Osteocyte (in vitro differentiated cells): ENCODE measurements at regions not wholly inside any gene's neighbourhood (a gene's known extent, or its start where the extent isn't known, plus 50 kb on each side); places are given as distances from the start of the nearest gene placed in this dataset.

Experiments used
- DNase-seq: peaks from one replicate; pipeline ENCODE4 v3.0.0; 2021; ENCODE audit warnings: mixed read lengths; ENCODE audit not compliant: unreplicated experiment; ENCODE audit errors: extremely low spot score
- H3K27ac Mint-ChIP-seq: one replicate; pipeline ENCODE4 v1.8.0; 2021; ENCODE audit warnings: mild to moderate bottlenecking, mixed read lengths; ENCODE audit not compliant: unreplicated experiment
- H3K27me3 Mint-ChIP-seq: one replicate; pipeline ENCODE4 v1.8.0; 2021; ENCODE audit warnings: mixed read lengths; ENCODE audit not compliant: unreplicated experiment
- H3K36me3 Mint-ChIP-seq: one replicate; pipeline ENCODE4 v1.8.0; 2021; ENCODE audit warnings: mixed read lengths; ENCODE audit not compliant: unreplicated experiment
- H3K4me1 Mint-ChIP-seq: one replicate; pipeline ENCODE4 v1.8.0; 2021; ENCODE audit warnings: mixed read lengths; ENCODE audit not compliant: unreplicated experiment
- H3K4me3 Mint-ChIP-seq: one replicate; pipeline ENCODE4 v1.8.0; 2021; ENCODE audit warnings: mild to moderate bottlenecking, moderate library complexity, mixed read lengths; ENCODE audit not compliant: unreplicated experiment
- H3K9me3 Mint-ChIP-seq: one replicate; pipeline ENCODE4 v1.8.0; 2021; ENCODE audit warnings: mixed read lengths; ENCODE audit not compliant: unreplicated experiment
- CTCF ChIP-seq: fragments of 200-600 bp; sonication (generic); IDR thresholded peaks from 2 replicates; pipeline ENCODE4 v1.5.0; 2021; ENCODE audit warnings: antibody characterized with exemption, mild to moderate bottlenecking, moderate library complexity

- Mint-ChIP-seq H3K27ac (no peak overlapping the region), H3K9me3 (no peaks in the 10 kb centered on the region), H3K4me3 (no peak overlapping the region), H3K27me3 (peaks cover 27% of the 10 kb centered on the region), H3K36me3 (peaks cover 2% of the 10 kb centered on the region), H3K4me1 (peaks cover 14% of the 10 kb centered on the region)
- peak; percentile 77 for DNase-seq
- no peak for TF ChIP-seq CTCF
Observed at GRCh38 chr9:87813119-87813463, 69.6 kb upstream of the SPATA31E1 start.

- no peak for DNase-seq
- no peak overlapping the region for H3K4me3 Mint-ChIP-seq
- H3K27ac Mint-ChIP-seq = no peak overlapping the region
- no peak for TF ChIP-seq CTCF
- H3K4me1 Mint-ChIP-seq = peaks cover 19% of the 10 kb centered on the region
- no peaks in the 10 kb centered on the region for H3K9me3 Mint-ChIP-seq
- H3K27me3 Mint-ChIP-seq = peaks cover 27% of the 10 kb centered on the region
- peaks cover 2% of the 10 kb centered on the region for H3K36me3 Mint-ChIP-seq
Observed at GRCh38 chr9:87816036-87816435, 66.6 kb upstream of the SPATA31E1 start.

- DNase-seq = no peak
- Mint-ChIP-seq H3K27ac (no peak overlapping the region), H3K36me3 (peaks cover 2% of the 10 kb centered on the region), H3K9me3 (no peaks in the 10 kb centered on the region), H3K4me1 (peaks cover 10% of the 10 kb centered on the region), H3K27me3 (peaks cover 42% of the 10 kb centered on the region), H3K4me3 (no peak overlapping the region)
- no peak for TF ChIP-seq CTCF
Observed at GRCh38 chr9:87818308-87818707, 64.4 kb upstream of the SPATA31E1 start.

- TF ChIP-seq CTCF = no peak
- no peak overlapping the region for H3K27ac Mint-ChIP-seq
- H3K4me1 Mint-ChIP-seq = peaks cover 1% of the 10 kb centered on the region
- DNase-seq = peak; percentile 82
- no peaks in the 10 kb centered on the region for H3K9me3 Mint-ChIP-seq
- peaks cover 51% of the 10 kb centered on the region for H3K27me3 Mint-ChIP-seq
- H3K36me3 Mint-ChIP-seq = no peaks in the 10 kb centered on the region
- no peak overlapping the region for H3K4me3 Mint-ChIP-seq
Observed at GRCh38 chr9:87824216-87824875, 58.3 kb upstream of the SPATA31E1 start.

GRCh38 chr9:87824886-87825285, 57.8 kb upstream of the SPATA31E1 start:
- no peak for TF ChIP-seq CTCF
- Mint-ChIP-seq H3K36me3 (no peaks in the 10 kb centered on the region), H3K27me3 (peaks cover 51% of the 10 kb centered on the region), H3K4me3 (no peak overlapping the region), H3K4me1 (peaks cover 7% of the 10 kb centered on the region), H3K27ac (no peak overlapping the region), H3K9me3 (no peaks in the 10 kb centered on the region)
- no peak for DNase-seq
